GM12864 (cell line): ENCODE measurements at regions not wholly inside any gene's neighbourhood (a gene's known extent, or its start where the extent isn't known, plus 50 kb on each side); places are given as distances from the start of the nearest gene placed in this dataset.

Source experiments
- DNase-seq: peaks from one replicate; pipeline ENCODE4 v3.0.0-alpha.2; 2011; ENCODE audit warnings: low read depth
- H3K4me3 ChIP-seq: 2 replicates; pipeline ENCODE4 v1.5.1; 2011; ENCODE audit warnings: mild to moderate bottlenecking, low read depth, low read length, control low read depth
- TF ChIP-seq, protein P1 (sequence below): IDR thresholded peaks from 2 replicates; pipeline ENCODE4 v1.5.1; 2011; ENCODE audit warnings: low read depth, mild to moderate bottlenecking, moderate library complexity, low read length, control low read depth, inconsistent platforms; ENCODE audit errors: missing control alignments

- TF ChIP-seq, protein P1, sequence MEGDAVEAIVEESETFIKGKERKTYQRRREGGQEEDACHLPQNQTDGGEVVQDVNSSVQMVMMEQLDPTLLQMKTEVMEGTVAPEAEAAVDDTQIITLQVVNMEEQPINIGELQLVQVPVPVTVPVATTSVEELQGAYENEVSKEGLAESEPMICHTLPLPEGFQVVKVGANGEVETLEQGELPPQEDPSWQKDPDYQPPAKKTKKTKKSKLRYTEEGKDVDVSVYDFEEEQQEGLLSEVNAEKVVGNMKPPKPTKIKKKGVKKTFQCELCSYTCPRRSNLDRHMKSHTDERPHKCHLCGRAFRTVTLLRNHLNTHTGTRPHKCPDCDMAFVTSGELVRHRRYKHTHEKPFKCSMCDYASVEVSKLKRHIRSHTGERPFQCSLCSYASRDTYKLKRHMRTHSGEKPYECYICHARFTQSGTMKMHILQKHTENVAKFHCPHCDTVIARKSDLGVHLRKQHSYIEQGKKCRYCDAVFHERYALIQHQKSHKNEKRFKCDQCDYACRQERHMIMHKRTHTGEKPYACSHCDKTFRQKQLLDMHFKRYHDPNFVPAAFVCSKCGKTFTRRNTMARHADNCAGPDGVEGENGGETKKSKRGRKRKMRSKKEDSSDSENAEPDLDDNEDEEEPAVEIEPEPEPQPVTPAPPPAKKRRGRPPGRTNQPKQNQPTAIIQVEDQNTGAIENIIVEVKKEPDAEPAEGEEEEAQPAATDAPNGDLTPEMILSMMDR: no peak
- H3K4me3 ChIP-seq: peak overlapping the region; percentile 87
- no peak for DNase-seq
Observed at GRCh38 chr6:4017058-4017739, 61.7 kb downstream of the FAM217A start.

- no peak for DNase-seq
- peak overlapping the region; percentile 87 for H3K4me3 ChIP-seq
- TF ChIP-seq, protein P1: no peak
Observed at GRCh38 chr6:4017834-4018170, 61.1 kb downstream of the FAM217A start.

DNA sequence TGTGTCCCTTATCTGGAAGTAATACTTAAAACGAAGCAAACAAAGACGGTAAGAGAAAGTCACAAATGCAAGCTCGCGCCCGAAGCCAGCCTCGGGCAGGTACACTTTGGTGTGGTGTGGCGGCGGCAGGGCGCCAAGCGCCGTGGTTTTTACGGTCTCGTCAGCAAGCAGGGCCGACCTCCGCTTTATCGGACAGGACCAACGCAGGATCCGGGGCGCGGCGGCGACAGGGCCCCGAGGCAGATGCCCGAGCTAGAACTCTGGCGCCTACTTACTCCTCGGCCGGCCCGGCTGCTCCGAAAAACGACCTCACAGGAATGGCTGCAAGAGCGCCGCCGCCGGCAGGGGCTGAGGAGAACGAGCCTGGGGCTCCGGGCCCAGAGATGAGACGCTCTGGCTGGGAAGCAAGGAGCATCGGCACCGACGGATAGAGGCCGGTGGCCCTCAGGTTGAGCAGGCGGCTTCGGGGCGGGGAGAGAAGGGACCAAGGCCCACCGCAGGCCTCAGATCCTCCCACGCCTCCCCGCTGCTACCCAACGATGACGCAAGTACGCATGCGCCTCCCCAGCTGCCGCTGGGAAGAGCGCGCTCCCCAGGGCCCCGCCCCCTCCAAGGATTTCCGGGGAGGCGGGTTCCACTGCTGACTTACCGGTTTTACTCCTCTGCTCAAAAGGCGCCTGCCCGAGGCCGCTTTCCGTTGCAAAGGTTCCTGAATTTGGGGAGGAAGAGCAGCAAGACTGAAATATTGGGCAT lies 60.6 kb downstream of the FAM217A start:
- peak; percentile 90 for DNase-seq
- peak overlapping the region; percentile 87 for H3K4me3 ChIP-seq
- TF ChIP-seq, protein P1: peak; percentile 15
